ENCODE measurements at regions not wholly inside any gene's neighbourhood (a gene's known extent, or its start where the extent isn't known, plus 50 kb on each side); places are given as distances from the start of the nearest gene placed in this dataset.

DNA sequence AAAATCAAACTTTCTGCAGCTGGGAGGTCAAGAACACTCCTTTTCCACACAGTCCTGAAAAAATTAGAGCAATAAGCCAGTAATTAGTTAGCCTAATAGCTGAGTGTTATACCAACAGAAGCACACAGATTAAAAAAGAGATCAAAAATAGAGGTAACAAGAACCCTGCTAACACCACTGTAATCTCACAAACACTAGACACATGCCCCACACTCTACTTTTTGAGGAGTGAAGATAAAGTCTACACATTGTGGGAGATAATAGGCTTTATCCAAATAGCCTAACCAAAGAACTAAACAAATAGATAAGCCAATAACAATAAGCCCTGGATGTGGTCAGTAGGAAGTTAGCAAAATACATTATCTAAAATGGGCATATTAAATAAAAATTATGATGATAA is 372.7 kb upstream of the ANO5 start:
- TF ChIP-seq CTCF (IDR thresholded peaks at IDR 0.05) (no peak), POLR2A (IDR thresholded peaks at IDR 0.05) (no peak)

Data from heart left ventricle (tissue), 13 donors.